ENCODE measurements at regions not wholly inside any gene's neighbourhood (a gene's known extent, or its start where the extent isn't known, plus 50 kb on each side); places are given as distances from the start of the nearest gene placed in this dataset.

- no peak overlapping the region for H3K4me3 ChIP-seq (ENCODE audit: low read length)
- no peak for DNase-seq (ENCODE audit: low read depth)
- TF ChIP-seq, protein P1, sequence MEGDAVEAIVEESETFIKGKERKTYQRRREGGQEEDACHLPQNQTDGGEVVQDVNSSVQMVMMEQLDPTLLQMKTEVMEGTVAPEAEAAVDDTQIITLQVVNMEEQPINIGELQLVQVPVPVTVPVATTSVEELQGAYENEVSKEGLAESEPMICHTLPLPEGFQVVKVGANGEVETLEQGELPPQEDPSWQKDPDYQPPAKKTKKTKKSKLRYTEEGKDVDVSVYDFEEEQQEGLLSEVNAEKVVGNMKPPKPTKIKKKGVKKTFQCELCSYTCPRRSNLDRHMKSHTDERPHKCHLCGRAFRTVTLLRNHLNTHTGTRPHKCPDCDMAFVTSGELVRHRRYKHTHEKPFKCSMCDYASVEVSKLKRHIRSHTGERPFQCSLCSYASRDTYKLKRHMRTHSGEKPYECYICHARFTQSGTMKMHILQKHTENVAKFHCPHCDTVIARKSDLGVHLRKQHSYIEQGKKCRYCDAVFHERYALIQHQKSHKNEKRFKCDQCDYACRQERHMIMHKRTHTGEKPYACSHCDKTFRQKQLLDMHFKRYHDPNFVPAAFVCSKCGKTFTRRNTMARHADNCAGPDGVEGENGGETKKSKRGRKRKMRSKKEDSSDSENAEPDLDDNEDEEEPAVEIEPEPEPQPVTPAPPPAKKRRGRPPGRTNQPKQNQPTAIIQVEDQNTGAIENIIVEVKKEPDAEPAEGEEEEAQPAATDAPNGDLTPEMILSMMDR (IDR thresholded peaks at IDR 0.05; ENCODE audit: insufficient read depth, low read depth, low read length, missing control alignments), result no peak
Observed at GRCh38 chr10:44492678-44493077, 107.8 kb upstream of the CXCL12 start.

DNA sequence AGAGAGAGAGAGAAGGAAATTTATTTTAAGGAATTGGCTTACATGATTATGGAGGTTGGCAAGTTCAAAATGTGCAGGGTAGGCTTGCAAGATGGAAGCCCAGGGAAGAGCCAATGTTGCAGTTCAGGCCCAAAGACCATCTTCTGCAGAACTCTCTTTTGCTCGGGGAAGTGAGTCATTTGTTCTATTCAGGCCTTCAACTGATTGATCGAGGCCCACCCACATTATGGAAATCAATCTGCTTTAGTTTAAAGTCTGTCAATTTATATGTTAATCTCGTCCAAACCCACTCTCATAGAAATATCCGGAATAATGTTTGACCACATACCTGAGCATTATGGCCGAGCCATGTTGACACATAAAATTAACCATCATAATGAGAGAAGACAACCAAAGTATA is 113.3 kb upstream of the CXCL12 start:
- TF ChIP-seq, protein P1 (IDR thresholded peaks at IDR 0.05; ENCODE audit: insufficient read depth, low read depth, low read length, missing control alignments), result no peak
- no peak overlapping the region for H3K4me3 ChIP-seq (ENCODE audit: low read length)
- DNase-seq (ENCODE audit: low read depth), result no peak

GRCh38 chr10:44500451-44500850 is 115.6 kb upstream of the CXCL12 start:
- DNase-seq (ENCODE audit: low read depth), result no peak
- no peak overlapping the region for H3K4me3 ChIP-seq (ENCODE audit: low read length)
- TF ChIP-seq, protein P1 (IDR thresholded peaks at IDR 0.05; ENCODE audit: insufficient read depth, low read depth, low read length, missing control alignments), result no peak

DNA sequence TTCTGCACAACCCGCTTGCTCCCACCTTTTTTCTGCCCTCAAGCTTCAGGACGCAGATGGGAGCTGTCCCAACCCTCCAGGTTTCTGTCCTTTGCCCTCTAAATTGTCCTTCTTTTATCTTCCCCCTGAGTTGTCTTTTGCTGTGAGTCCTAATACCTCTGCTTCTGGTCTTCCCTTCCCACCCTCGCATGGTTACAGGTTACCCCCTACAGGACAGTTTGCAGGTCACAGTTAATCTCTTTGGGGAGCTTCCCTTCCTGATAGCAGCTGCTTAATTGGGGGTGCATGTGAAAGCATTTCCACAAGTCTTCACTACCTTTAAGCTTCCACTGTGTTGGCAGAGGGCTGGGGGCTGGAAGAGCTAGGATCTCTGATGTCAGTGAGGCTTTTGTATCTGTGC is 121.5 kb upstream of the CXCL12 start:
- TF ChIP-seq, protein P1 (IDR thresholded peaks at IDR 0.05; ENCODE audit: insufficient read depth, low read depth, low read length, missing control alignments), result no peak
- H3K4me3 ChIP-seq (ENCODE audit: low read length), result no peak overlapping the region
- DNase-seq (ENCODE audit: low read depth), result no peak

GRCh38 chr10:44510379-44511115 is 125.7 kb upstream of the CXCL12 start:
- TF ChIP-seq, protein P1 (IDR thresholded peaks at IDR 0.05; ENCODE audit: insufficient read depth, low read depth, low read length, missing control alignments), result no peak
- DNase-seq (ENCODE audit: low read depth), result no peak
- H3K4me3 ChIP-seq (ENCODE audit: low read length), result no peak overlapping the region

DNA sequence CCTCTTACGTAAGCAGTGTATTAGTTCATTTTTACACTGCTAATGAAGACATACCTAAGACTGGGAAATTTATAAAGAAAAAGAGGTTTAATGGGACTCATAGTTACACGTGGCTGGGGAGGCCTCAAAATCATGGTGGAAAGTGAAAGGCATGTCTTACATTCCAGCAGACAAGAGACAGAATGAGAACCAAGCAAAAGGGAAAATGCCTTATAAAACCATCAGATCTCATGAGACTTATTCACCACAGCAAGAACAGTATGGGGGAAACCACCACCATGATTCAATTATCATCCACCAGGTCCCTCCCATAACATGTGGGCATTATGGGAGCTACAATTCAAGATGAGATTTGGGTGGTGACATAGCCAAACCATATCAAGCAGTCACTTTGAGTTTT is 126.3 kb upstream of the CXCL12 start:
- TF ChIP-seq, protein P1 (IDR thresholded peaks at IDR 0.05; ENCODE audit: insufficient read depth, low read depth, low read length, missing control alignments), result no peak
- no peak for DNase-seq (ENCODE audit: low read depth)
- no peak overlapping the region for H3K4me3 ChIP-seq (ENCODE audit: low read length)

DNA sequence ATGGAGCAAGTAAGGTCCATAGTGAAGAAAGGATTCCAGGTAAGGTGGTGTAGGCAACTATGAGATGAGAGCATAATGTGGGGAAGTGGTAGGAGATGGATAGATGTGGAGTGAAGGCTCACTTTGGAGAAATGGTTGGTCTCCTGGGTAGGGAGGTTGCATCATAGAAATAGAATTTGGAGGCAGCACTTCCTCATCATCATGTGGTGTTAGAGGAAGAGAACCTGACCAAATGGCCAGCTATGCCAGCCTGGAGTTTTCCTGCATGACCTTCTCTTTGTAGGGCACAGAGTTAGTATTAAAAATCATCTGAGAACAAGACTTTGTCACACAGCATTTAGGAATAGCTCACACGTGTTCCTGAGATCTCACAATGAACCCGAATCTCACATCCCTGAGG is 126.7 kb upstream of the CXCL12 start:
- H3K4me3 ChIP-seq (ENCODE audit: low read length), result no peak overlapping the region
- DNase-seq (ENCODE audit: low read depth), result no peak
- TF ChIP-seq, protein P1 (IDR thresholded peaks at IDR 0.05; ENCODE audit: insufficient read depth, low read depth, low read length, missing control alignments), result no peak

Measured in epithelial cell of esophagus (primary cell).